Astrocyte of the spinal cord (primary cell): ENCODE measurements at regions not wholly inside any gene's neighbourhood (a gene's known extent, or its start where the extent isn't known, plus 50 kb on each side); places are given as distances from the start of the nearest gene placed in this dataset.

Experiments
- DNase-seq: peaks from one replicate; pipeline ENCODE4 v3.0.0; 2011; ENCODE audit warnings: low read depth, low spot score
- H3K4me3 ChIP-seq: 2 replicates; pipeline ENCODE4 v1.5.1; 2011; ENCODE audit warnings: low read depth, mild to moderate bottlenecking, low read length, moderate library complexity
- in situ Hi-C: cut with HindIII; loops from 2 replicates; pipeline ENCODE4 v1.10.0; 2017; ENCODE audit warnings: low sequenced_read_pairs
- TF ChIP-seq, protein P1 (sequence below): IDR thresholded peaks from 2 replicates; pipeline ENCODE4 v1.5.1; 2012; ENCODE audit warnings: low read depth, mild to moderate bottlenecking, low read length, inconsistent platforms

DNA sequence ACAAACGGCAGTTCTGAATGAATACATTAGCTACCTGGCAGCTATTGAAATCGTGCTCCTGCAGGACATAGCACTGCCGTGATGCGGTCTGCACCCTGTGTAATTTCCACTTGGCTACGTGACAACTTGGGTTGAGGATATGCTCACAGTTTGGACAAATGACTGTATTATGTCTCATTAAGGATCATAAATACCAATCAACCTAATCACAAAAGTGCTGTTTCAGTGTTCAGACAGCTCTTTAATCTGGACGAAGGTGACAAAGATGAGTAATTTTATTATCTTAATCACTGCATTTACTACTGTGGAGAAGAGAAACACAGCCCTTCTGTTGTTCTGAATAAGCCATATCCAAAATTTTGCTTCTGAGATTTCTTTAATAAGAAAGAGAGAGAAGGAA is 210.8 kb upstream of the PFKP start:
- DNase-seq: no peak
- no peak overlapping the region for H3K4me3 ChIP-seq
- in situ Hi-C loops: no loop called here
- TF ChIP-seq, protein P1, sequence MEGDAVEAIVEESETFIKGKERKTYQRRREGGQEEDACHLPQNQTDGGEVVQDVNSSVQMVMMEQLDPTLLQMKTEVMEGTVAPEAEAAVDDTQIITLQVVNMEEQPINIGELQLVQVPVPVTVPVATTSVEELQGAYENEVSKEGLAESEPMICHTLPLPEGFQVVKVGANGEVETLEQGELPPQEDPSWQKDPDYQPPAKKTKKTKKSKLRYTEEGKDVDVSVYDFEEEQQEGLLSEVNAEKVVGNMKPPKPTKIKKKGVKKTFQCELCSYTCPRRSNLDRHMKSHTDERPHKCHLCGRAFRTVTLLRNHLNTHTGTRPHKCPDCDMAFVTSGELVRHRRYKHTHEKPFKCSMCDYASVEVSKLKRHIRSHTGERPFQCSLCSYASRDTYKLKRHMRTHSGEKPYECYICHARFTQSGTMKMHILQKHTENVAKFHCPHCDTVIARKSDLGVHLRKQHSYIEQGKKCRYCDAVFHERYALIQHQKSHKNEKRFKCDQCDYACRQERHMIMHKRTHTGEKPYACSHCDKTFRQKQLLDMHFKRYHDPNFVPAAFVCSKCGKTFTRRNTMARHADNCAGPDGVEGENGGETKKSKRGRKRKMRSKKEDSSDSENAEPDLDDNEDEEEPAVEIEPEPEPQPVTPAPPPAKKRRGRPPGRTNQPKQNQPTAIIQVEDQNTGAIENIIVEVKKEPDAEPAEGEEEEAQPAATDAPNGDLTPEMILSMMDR: no peak

DNA sequence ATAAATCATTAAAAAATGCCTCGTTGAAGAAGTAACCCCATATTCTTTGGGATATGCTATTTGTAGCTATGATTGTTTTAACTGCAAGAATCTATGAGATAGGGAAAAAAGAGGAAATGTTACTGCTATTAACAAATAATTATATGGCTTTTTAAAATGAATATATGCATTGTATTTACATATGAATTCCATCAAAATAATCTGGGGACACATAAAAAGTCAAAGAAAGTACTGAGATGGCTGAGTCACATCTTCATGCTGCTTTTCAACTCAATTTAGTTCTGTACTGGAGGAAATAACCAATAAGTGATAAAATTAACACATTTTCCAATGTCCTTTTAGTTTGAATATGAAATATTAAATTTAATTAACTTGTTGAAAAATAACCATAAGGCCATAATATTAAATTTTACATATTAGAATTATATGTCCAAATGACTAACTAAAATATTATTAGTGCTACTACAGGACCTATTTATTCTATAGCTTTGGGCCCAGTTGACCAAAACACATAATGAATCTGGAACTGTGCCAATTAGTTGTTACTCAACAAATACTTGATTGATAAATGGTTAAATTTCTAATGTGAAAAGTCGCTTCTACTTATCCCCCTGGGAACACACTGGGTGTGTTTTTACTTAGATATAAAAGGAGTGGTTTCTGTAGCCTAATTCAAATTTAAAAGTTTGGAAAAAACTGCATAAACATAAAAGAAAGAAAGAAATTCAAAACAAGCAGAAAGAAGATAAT is 214.6 kb upstream of the PFKP start:
- TF ChIP-seq, protein P1: no peak
- no peak overlapping the region for H3K4me3 ChIP-seq
- no peak for DNase-seq
- in situ Hi-C loops: no loop called here

DNA sequence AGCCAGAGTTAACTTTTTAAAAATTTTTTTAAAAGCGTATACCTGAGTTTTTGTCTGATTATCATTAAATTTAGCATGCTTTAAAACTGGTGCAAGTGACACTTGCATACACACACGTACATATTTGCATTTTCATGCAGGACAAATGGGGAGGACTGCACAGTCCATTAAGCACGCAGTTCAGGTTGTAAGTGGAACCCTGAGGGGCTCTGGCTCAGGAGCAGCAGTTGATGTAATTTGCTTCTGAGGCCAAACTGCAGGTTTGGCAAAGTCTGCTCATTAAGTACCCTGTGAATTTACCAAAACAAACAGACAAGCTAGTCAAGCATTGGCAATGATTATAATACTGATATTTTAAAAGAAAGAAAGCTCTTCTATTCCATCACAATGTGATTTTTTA is 215.8 kb upstream of the PFKP start:
- TF ChIP-seq, protein P1: no peak
- in situ Hi-C loops: no loop called here
- H3K4me3 ChIP-seq: no peak overlapping the region
- no peak for DNase-seq

DNA sequence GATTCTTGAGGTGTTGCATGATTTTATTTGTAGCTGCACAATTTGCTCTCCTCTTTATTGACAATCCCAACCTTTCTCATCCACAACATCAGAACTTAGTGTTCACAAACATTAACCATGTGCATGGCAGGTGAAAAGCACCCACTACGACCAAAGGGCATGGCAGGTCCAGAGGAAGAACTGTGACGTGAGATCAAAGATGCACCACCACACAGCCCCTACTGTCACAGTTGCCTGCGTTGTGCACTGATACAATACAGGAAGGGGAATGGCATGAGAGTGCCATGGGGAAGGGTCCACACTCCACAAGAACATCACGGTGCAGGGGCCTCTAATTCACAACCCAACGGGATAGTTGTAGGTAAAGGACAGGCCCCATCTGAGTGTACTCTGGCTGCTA is 217.1 kb upstream of the PFKP start:
- no peak overlapping the region for H3K4me3 ChIP-seq
- DNase-seq: no peak
- in situ Hi-C loops: no loop called here
- TF ChIP-seq, protein P1: no peak

DNA sequence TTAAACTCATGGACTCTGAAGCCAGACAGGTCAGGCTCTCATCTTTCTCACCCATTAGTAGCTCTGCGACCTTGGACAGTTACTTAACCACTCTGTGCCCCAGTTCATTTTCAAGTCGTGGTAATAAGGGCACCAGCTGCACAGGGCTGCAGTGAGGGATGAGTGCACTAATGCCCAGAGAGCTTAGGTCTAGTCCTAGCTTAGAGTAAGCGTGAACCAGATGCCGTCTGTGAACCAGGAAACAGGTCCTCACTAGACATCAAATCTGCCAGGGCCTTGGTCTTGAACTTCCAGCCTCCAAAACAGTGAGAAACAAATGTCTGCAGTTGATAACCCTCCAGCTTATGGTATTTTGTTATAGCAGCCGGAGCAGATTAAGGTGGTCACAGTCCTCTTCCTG is 222.4 kb upstream of the PFKP start:
- no peak for DNase-seq
- in situ Hi-C loops: no loop called here
- TF ChIP-seq, protein P1: no peak
- H3K4me3 ChIP-seq: no peak overlapping the region

DNA sequence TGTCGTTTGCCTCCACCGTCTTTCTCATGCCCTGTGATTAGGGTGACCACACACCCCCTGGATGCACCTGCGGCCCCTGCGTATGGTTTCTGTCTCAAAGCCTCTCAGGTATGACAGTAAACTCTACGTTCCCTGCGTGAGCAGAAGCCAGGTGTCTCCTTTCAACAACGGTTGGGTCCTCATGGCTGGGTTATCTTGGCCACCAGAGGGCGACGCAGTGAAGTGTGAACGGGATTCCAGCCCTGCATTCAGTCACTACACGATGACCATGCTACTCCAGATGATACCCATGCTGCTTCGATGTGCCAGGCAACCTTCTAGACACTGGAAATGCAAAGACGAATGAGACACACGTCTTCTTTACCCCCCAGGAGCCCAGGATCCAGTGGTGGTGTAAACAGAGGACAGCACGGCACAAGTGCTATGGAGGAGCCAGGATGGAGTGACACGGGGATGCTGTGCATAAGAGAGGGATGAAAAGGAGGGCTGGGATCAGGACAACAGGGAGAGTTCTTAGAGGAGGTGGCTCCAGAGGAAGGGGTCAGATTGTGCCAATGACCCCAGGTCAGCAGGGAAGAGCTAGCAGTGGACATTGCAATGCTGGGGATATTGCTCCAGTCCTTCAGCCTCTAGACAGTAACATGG is 228.1 kb upstream of the PFKP start:
- no peak overlapping the region for H3K4me3 ChIP-seq
- TF ChIP-seq, protein P1: peak; percentile 34
- in situ Hi-C loops: no loop called here
- no peak for DNase-seq
